Mesendoderm (in vitro differentiated cells): ENCODE measurements at regions not wholly inside any gene's neighbourhood (a gene's known extent, or its start where the extent isn't known, plus 50 kb on each side); places are given as distances from the start of the nearest gene placed in this dataset.

Experiments
- DNase-seq: peaks from one replicate; pipeline ENCODE4 v3.0.0; 2013
- H2AK5ac ChIP-seq: 2 replicates; pipeline ENCODE4 v1.6.1; 2013; ENCODE audit warnings: low read length, inconsistent platforms
- H2BK120ac ChIP-seq: 2 replicates; pipeline ENCODE4 v1.6.1; 2013; ENCODE audit warnings: low read depth, mild to moderate bottlenecking, low read length, moderate library complexity, mixed read lengths
- H2BK15ac ChIP-seq: replicated peaks from 2 replicates; pipeline ENCODE4 v1.6.1; 2013; ENCODE audit warnings: low read depth, mild to moderate bottlenecking, moderate library complexity
- H2BK5ac ChIP-seq: 2 replicates; pipeline ENCODE4 v1.6.1; 2013; ENCODE audit warnings: low read length, inconsistent platforms
- H3K18ac ChIP-seq: 2 replicates; pipeline ENCODE4 v1.6.1; 2013; ENCODE audit warnings: mild to moderate bottlenecking, low read length, mixed read lengths
- H3K23ac ChIP-seq: one replicate; pipeline ENCODE4 v1.6.1; 2013; ENCODE audit warnings: low read length
- H3K27ac ChIP-seq: 2 replicates; pipeline ENCODE4 v1.5.1; 2013; ENCODE audit warnings: low read depth, mild to moderate bottlenecking, inconsistent platforms, low read length, moderate library complexity
- H3K27me3 ChIP-seq: 2 replicates; pipeline ENCODE4 v1.6.1; 2013; ENCODE audit warnings: low read length, control low read depth, mild to moderate bottlenecking, inconsistent platforms; ENCODE audit not compliant: insufficient read depth, poor library complexity
- H3K36me3 ChIP-seq: 2 replicates; pipeline ENCODE4 v1.6.1; 2013; ENCODE audit warnings: low read length, inconsistent platforms; ENCODE audit not compliant: control insufficient read depth, insufficient read depth
- H3K4ac ChIP-seq: one replicate; pipeline ENCODE4 v1.6.1; 2013; ENCODE audit warnings: low read depth, mild to moderate bottlenecking, low read length, moderate library complexity
- H3K4me1 ChIP-seq: 2 replicates; pipeline ENCODE4 v1.6.1; 2013; ENCODE audit warnings: low read depth, low read length, inconsistent platforms; ENCODE audit not compliant: control insufficient read depth
- H3K4me2 ChIP-seq: 2 replicates; pipeline ENCODE4 v1.6.1; 2013; ENCODE audit warnings: low read length
- H3K4me3 ChIP-seq: 2 replicates; pipeline ENCODE4 v1.5.1; 2013; ENCODE audit warnings: mild to moderate bottlenecking, low read length
- H3K56ac ChIP-seq: one replicate; pipeline ENCODE4 v1.6.1; 2013; ENCODE audit warnings: low read length
- H3K79me1 ChIP-seq: 2 replicates; pipeline ENCODE4 v1.6.1; 2013; ENCODE audit warnings: low read length, inconsistent platforms
- H3K79me2 ChIP-seq: 2 replicates; pipeline ENCODE4 v1.6.1; 2013; ENCODE audit warnings: mild to moderate bottlenecking, low read length; ENCODE audit not compliant: control insufficient read depth, insufficient read depth
- H3K9ac ChIP-seq: 2 replicates; pipeline ENCODE4 v1.6.1; 2013; ENCODE audit warnings: low read length, inconsistent platforms
- H4K5ac ChIP-seq: one replicate; pipeline ENCODE4 v1.6.1; 2013; ENCODE audit warnings: low read length
- H4K8ac ChIP-seq: one replicate; pipeline ENCODE4 v1.6.1; 2013; ENCODE audit warnings: low read depth, mild to moderate bottlenecking, control low read depth, low read length, moderate library complexity
- WGBS: extraction: QIAGEN DNeasy Blood & Tissue Kit; methylation state at CpG from one replicate; pipeline ENCODE4 v1.1.7; 2013; ENCODE audit warnings: low lambda C conversion rate, missing lambda C conversion rate; ENCODE audit not compliant: insufficient coverage; ENCODE audit errors: extremely low coverage; 5-methylcytosine and 5-hydroxymethylcytosine counted together

GRCh38 chr4:85151371-85151770, 184.9 kb upstream of the WDFY3 start:
- no peaks in the 10 kb centered on the region for H3K79me1 ChIP-seq

GRCh38 chr4:85151786-85152185, 185.3 kb upstream of the WDFY3 start:
- Histone ChIP-seq H2BK5ac (no peak overlapping the region), H3K4me2 (no peak overlapping the region), H3K27me3 (no peaks in the 10 kb centered on the region), H4K8ac (no peak overlapping the region), H3K4me3 (no peak overlapping the region), H3K4ac (no peak overlapping the region), H3K79me2 (no peaks in the 10 kb centered on the region), H3K4me1 (peaks cover 3% of the 10 kb centered on the region), H3K23ac (no peak overlapping the region), H3K36me3 (no peaks in the 10 kb centered on the region), H3K56ac (no peak overlapping the region), H3K18ac (no peak overlapping the region), H2BK15ac (no peak overlapping the region), H3K9ac (no peak overlapping the region), H3K27ac (no peak overlapping the region), H3K79me1 (no peaks in the 10 kb centered on the region), H2AK5ac (no peak overlapping the region), H4K5ac (no peak overlapping the region), H2BK120ac (no peak overlapping the region)
- no CpG with 5 or more reads among the region's 2 CpGs for WGBS
- DNase-seq: peak; percentile 45

More at GRCh38 chr4:85151371-85151770, 184.9 kb upstream of the WDFY3 start:
- H3K23ac ChIP-seq: no peak overlapping the region
- no peak overlapping the region for H2BK120ac ChIP-seq
- no peak overlapping the region for H3K27ac ChIP-seq
- H2BK5ac ChIP-seq: no peak overlapping the region
- H3K18ac ChIP-seq: no peak overlapping the region
- no peak overlapping the region for H3K4me3 ChIP-seq
- H3K4me1 ChIP-seq: peaks cover 3% of the 10 kb centered on the region
- H3K36me3 ChIP-seq: no peaks in the 10 kb centered on the region
- no peak overlapping the region for H4K8ac ChIP-seq
- H3K56ac ChIP-seq: no peak overlapping the region
- H3K4me2 ChIP-seq: no peak overlapping the region
- no peak overlapping the region for H2AK5ac ChIP-seq
- no peak overlapping the region for H3K9ac ChIP-seq
- no CpG with 5 or more reads among the region's 1 CpG for WGBS
- no peak overlapping the region for H4K5ac ChIP-seq
- DNase-seq: no peak
- no peak overlapping the region for H2BK15ac ChIP-seq
- no peaks in the 10 kb centered on the region for H3K27me3 ChIP-seq
- H3K4ac ChIP-seq: no peak overlapping the region
- H3K79me2 ChIP-seq: no peaks in the 10 kb centered on the region

GRCh38 chr4:85152480-85152879, 186.0 kb upstream of the WDFY3 start:
- Histone ChIP-seq H3K4me2 (no peak overlapping the region), H3K4ac (no peak overlapping the region), H3K56ac (no peak overlapping the region), H3K79me2 (no peaks in the 10 kb centered on the region), H3K23ac (no peak overlapping the region), H3K79me1 (no peaks in the 10 kb centered on the region), H3K27me3 (no peaks in the 10 kb centered on the region), H3K36me3 (no peaks in the 10 kb centered on the region), H2BK15ac (no peak overlapping the region), H3K4me1 (peaks cover 3% of the 10 kb centered on the region), H3K18ac (no peak overlapping the region), H2AK5ac (no peak overlapping the region), H2BK120ac (no peak overlapping the region), H4K8ac (no peak overlapping the region), H3K4me3 (no peak overlapping the region), H2BK5ac (no peak overlapping the region), H4K5ac (no peak overlapping the region), H3K27ac (no peak overlapping the region), H3K9ac (no peak overlapping the region)
- DNase-seq: no peak
- no CpG with 5 or more reads among the region's 3 CpGs for WGBS

- Histone ChIP-seq H3K4me1 (peaks cover 3% of the 10 kb centered on the region), H3K4ac (no peak overlapping the region), H3K79me1 (no peaks in the 10 kb centered on the region), H3K9ac (no peak overlapping the region), H3K18ac (no peak overlapping the region), H3K4me3 (no peak overlapping the region), H2BK120ac (no peak overlapping the region), H4K8ac (no peak overlapping the region), H2AK5ac (no peak overlapping the region), H3K4me2 (no peak overlapping the region), H3K23ac (no peak overlapping the region), H3K27me3 (no peaks in the 10 kb centered on the region), H2BK15ac (no peak overlapping the region), H3K79me2 (no peaks in the 10 kb centered on the region), H2BK5ac (no peak overlapping the region), H3K36me3 (no peaks in the 10 kb centered on the region), H4K5ac (no peak overlapping the region), H3K56ac (no peak overlapping the region), H3K27ac (no peak overlapping the region)
- no peak for DNase-seq
- WGBS: no CpG with 5 or more reads among the region's 1 CpG
Observed at GRCh38 chr4:85153221-85153620, 186.7 kb upstream of the WDFY3 start.

GRCh38 chr4:85154591-85154990, 188.1 kb upstream of the WDFY3 start:
- Histone ChIP-seq H3K36me3 (no peaks in the 10 kb centered on the region), H3K27me3 (no peaks in the 10 kb centered on the region), H2AK5ac (no peak overlapping the region), H3K27ac (no peak overlapping the region), H3K4me1 (peaks cover 3% of the 10 kb centered on the region), H3K18ac (no peak overlapping the region), H3K56ac (no peak overlapping the region), H2BK120ac (no peak overlapping the region), H3K4me3 (no peak overlapping the region), H3K23ac (no peak overlapping the region), H3K79me1 (no peaks in the 10 kb centered on the region), H4K5ac (no peak overlapping the region), H3K4ac (no peak overlapping the region), H2BK15ac (no peak overlapping the region), H2BK5ac (no peak overlapping the region), H3K79me2 (no peaks in the 10 kb centered on the region), H4K8ac (no peak overlapping the region), H3K9ac (no peak overlapping the region), H3K4me2 (no peak overlapping the region)
- DNase-seq: no peak
- WGBS: no CpG with 5 or more reads among the region's 1 CpG

- no peaks in the 10 kb centered on the region for H3K36me3 ChIP-seq
- H3K4ac ChIP-seq: no peak overlapping the region
- H3K56ac ChIP-seq: no peak overlapping the region
- H3K79me1 ChIP-seq: no peaks in the 10 kb centered on the region
- no peaks in the 10 kb centered on the region for H3K79me2 ChIP-seq
- no peak overlapping the region for H4K5ac ChIP-seq
- H3K9ac ChIP-seq: no peak overlapping the region
- H2BK120ac ChIP-seq: no peak overlapping the region
- H3K23ac ChIP-seq: no peak overlapping the region
- no peak overlapping the region for H3K4me3 ChIP-seq
- H2BK5ac ChIP-seq: no peak overlapping the region
- H3K4me2 ChIP-seq: no peak overlapping the region
- H3K4me1 ChIP-seq: no peaks in the 10 kb centered on the region
- H2AK5ac ChIP-seq: no peak overlapping the region
- no CpG with 5 or more reads among the region's 2 CpGs for WGBS
- H3K27ac ChIP-seq: no peak overlapping the region
- H4K8ac ChIP-seq: no peak overlapping the region
- H3K18ac ChIP-seq: no peak overlapping the region
- H2BK15ac ChIP-seq: no peak overlapping the region
- no peaks in the 10 kb centered on the region for H3K27me3 ChIP-seq
- no peak for DNase-seq
Observed at GRCh38 chr4:85165808-85166207, 199.3 kb upstream of the WDFY3 start.
